HCT116 (cell line): ENCODE measurements at regions not wholly inside any gene's neighbourhood (a gene's known extent, or its start where the extent isn't known, plus 50 kb on each side); places are given as distances from the start of the nearest gene placed in this dataset.

Experiments
- ATAC-seq: fragments of 200-7000 bp; cut with Tn5 transposase; 2 replicates; pipeline ENCODE4 v1.9.1; 2020; ENCODE audit warnings: mild to moderate bottlenecking, moderate library complexity
- BruUV-seq: library from RNA; stranded (reverse); fragments of 400-500 nt; replicated peaks from 2 replicates; lab custom pipeline; 2021; lab: Mats Ljungman, UMichigan
- CTCF ChIA-PET: fragments of 300-600 bp; sonication (Branson Sonifier 250); formaldehyde crosslinking; loops from one replicate; lab custom pipeline; 2021; ENCODE audit warnings: antibody characterized with exemption; lab: Charles Lee
- POLR2A ChIA-PET: fragments of 300-600, 350-600 bp; sonication (Branson Sonifier 250); formaldehyde crosslinking; loops from one replicate; lab custom pipeline; 2021; ENCODE audit warnings: antibody characterized with exemption; lab: Charles Lee
- RAD21 ChIA-PET, 2 experiments: fragments of 300-600 bp; sonication (Branson Sonifier 250); formaldehyde crosslinking; loops; one replicate each; lab custom pipeline; 2023; ENCODE audit warnings: low total read pairs in 2 of 2; ENCODE audit not compliant: uncharacterized antibody in 2 of 2, unreplicated experiment in 2 of 2, low non-redundant PET in 1 of 2; lab: Charles Lee
- DNase-seq: peaks from one replicate; pipeline ENCODE4 v3.0.0-alpha.2; 2010; ENCODE audit warnings: low read depth, low spot score
- H2AFZ ChIP-seq: fragments of 200-600 bp; shearing (Covaris generic), sonication (generic); 2 replicates; pipeline ENCODE4 v1.6.1; 2017; ENCODE audit warnings: low read depth, mixed run types, mixed read lengths, antibody characterized with exemption, low read length; ENCODE audit not compliant: poor library complexity, severe bottlenecking
- H3K27ac ChIP-seq: 2 replicates; pipeline ENCODE4 v1.5.1; 2012; ENCODE audit warnings: low read depth, low read length
- H3K27me3 ChIP-seq: fragments of 200-600 bp; sonication (generic); 2 replicates; pipeline ENCODE4 v1.6.1; 2016; ENCODE audit warnings: mixed run types, low read length, mixed read lengths; ENCODE audit not compliant: insufficient read depth
- H3K36me3 ChIP-seq, 2 experiments: fragments of 200-500 bp in 1 of 2; fragments of 200-600 bp in 1 of 2; sonication (Bioruptor generic) in 1 of 2; sonication (generic) in 1 of 2; 2 replicates each; pipeline versions ENCODE4 v1.5.1 to v1.6.1; 2014 to 2016; ENCODE audit warnings: low read length in 2 of 2, inconsistent platforms in 1 of 2, mixed read lengths in 1 of 2, mixed run types in 1 of 2; ENCODE audit not compliant: insufficient read depth in 2 of 2, control insufficient read depth in 1 of 2
- H3K4me1 ChIP-seq, 2 experiments: fragments of 200-600 bp in 1 of 2; sonication (generic) in 1 of 2; 2 replicates each; pipeline versions ENCODE4 v1.5.1 to v1.6.1; 2012 to 2017; ENCODE audit warnings: low read length in 2 of 2, inconsistent platforms in 1 of 2, mild to moderate bottlenecking in 1 of 2, mixed read lengths in 1 of 2, mixed run types in 1 of 2, moderate library complexity in 1 of 2; ENCODE audit not compliant: insufficient read depth in 2 of 2, control insufficient read depth in 1 of 2
- H3K4me2 ChIP-seq: fragments of 200-600 bp; sonication (generic); 2 replicates; pipeline ENCODE4 v1.6.1; 2017; ENCODE audit warnings: mixed run types, low read length, mixed read lengths
- H3K4me3 ChIP-seq, 2 experiments: fragments of 200-600 bp in 1 of 2; sonication (generic) in 1 of 2; replicated peaks in 1 of 2; 2 replicates each; pipeline ENCODE4 v1.5.1; 2011 to 2016; ENCODE audit warnings: low read length in 2 of 2, control low read depth in 1 of 2, low read depth in 1 of 2, mild to moderate bottlenecking in 1 of 2, mixed read lengths in 1 of 2, mixed run types in 1 of 2
- H3K79me2 ChIP-seq: fragments of 200-600 bp; sonication (generic); 2 replicates; pipeline ENCODE4 v1.6.1; 2017; ENCODE audit warnings: mild to moderate bottlenecking, mixed run types, low read length, moderate library complexity, mixed read lengths; ENCODE audit not compliant: insufficient read depth
- H3K9ac ChIP-seq: fragments of 200-600 bp; sonication (generic); 2 replicates; pipeline ENCODE4 v1.6.1; 2016; ENCODE audit warnings: low read length, mixed read lengths
- H3K9me2 ChIP-seq: fragments of 200-600 bp; sonication (generic), shearing (Covaris generic); 2 replicates; pipeline ENCODE4 v1.6.1; 2017; ENCODE audit warnings: mixed run types, mild to moderate bottlenecking, moderate library complexity; ENCODE audit not compliant: insufficient read depth
- H3K9me3 ChIP-seq, 2 experiments: fragments of 200-500 bp in 1 of 2; fragments of 200-600 bp in 1 of 2; sonication (Bioruptor generic) in 1 of 2; sonication (generic) in 1 of 2; 2 replicates each; pipeline ENCODE4 v1.6.1; 2014 to 2017; ENCODE audit warnings: low read length in 2 of 2, mixed read lengths in 2 of 2, inconsistent platforms in 1 of 2, low read depth in 1 of 2, mild to moderate bottlenecking in 1 of 2, mixed run types in 1 of 2, moderate library complexity in 1 of 2; ENCODE audit not compliant: control insufficient read depth in 1 of 2, insufficient read depth in 1 of 2
- H4K20me1 ChIP-seq: fragments of 200-600 bp; sonication (generic), shearing (Covaris generic); 2 replicates; pipeline ENCODE4 v1.6.1; 2017; ENCODE audit warnings: mixed run types, mild to moderate bottlenecking, moderate library complexity; ENCODE audit not compliant: insufficient read depth
- CEBPB ChIP-seq: IDR thresholded peaks from 2 replicates; pipeline ENCODE4 v1.6.1; 2012; ENCODE audit warnings: low read depth
- EGR1 ChIP-seq: IDR thresholded peaks from 2 replicates; pipeline ENCODE4 v1.6.1; 2012; ENCODE audit warnings: low read depth
- ELF1 ChIP-seq: IDR thresholded peaks from 2 replicates; pipeline ENCODE4 v1.6.1; 2012; ENCODE audit warnings: low read depth, borderline replicate concordance
- EZH2 ChIP-seq: fragments of 200-600 bp; sonication (generic); IDR thresholded peaks from 2 replicates; pipeline ENCODE4 v1.6.1; 2017; ENCODE audit warnings: antibody characterized with exemption, mixed run types
- FOSL1 ChIP-seq: IDR thresholded peaks from 2 replicates; pipeline ENCODE4 v1.6.1; 2012; ENCODE audit warnings: low read depth
- POLR2A ChIP-seq: IDR thresholded peaks from 2 replicates; pipeline ENCODE4 v1.7.0; 2011; ENCODE audit warnings: borderline replicate concordance; ENCODE audit not compliant: insufficient read depth, insufficient read length; ENCODE audit errors: extremely low read depth
- YY1 ChIP-seq: IDR thresholded peaks from 2 replicates; pipeline ENCODE4 v1.6.1; 2011; ENCODE audit warnings: low read length, low read depth, moderate library complexity, mild to moderate bottlenecking; ENCODE audit not compliant: insufficient replicate concordance; ENCODE audit errors: extremely low read depth
- ZFX ChIP-seq: fragments of 450-650 bp; IDR thresholded peaks from 2 replicates; pipeline ENCODE4 v1.6.1; 2017
- intact Hi-C: fragments of 100-400 bp; cut with micrococcal nuclease; formaldehyde crosslinking; loops from 2 replicates; pipeline ENCODE4 v1.10.0; 2022
- TF ChIP-seq, protein P1 (sequence below): IDR thresholded peaks from 2 replicates; pipeline ENCODE4 v1.6.1; 2011; ENCODE audit warnings: mild to moderate bottlenecking, low read length, moderate library complexity; ENCODE audit not compliant: insufficient replicate concordance; ENCODE audit errors: extremely low read depth
- TF ChIP-seq, protein P2 (sequence below): IDR thresholded peaks from 2 replicates; pipeline ENCODE4 v1.6.1; 2012

DNA sequence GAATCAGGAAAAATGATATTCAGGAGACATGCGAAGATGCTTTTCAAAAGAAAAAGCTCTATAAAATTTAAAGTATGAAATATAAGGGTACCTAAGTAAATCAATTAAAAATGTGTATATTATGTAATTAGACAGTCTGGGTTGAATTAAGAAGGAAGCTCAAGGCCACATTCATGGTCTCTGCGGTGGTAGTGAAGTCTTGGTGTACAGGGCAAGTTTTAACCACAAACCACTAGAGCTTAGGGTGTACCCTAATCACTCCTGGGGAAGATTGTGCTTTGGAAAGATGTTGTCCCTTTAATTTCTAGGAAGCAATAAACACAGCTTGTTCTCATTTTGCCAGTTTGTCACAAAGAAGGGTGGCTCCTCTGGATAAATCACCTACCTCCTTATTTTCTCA lies 287.2 kb upstream of the ZNF608 start (continued):
- TF ChIP-seq, protein P1, sequence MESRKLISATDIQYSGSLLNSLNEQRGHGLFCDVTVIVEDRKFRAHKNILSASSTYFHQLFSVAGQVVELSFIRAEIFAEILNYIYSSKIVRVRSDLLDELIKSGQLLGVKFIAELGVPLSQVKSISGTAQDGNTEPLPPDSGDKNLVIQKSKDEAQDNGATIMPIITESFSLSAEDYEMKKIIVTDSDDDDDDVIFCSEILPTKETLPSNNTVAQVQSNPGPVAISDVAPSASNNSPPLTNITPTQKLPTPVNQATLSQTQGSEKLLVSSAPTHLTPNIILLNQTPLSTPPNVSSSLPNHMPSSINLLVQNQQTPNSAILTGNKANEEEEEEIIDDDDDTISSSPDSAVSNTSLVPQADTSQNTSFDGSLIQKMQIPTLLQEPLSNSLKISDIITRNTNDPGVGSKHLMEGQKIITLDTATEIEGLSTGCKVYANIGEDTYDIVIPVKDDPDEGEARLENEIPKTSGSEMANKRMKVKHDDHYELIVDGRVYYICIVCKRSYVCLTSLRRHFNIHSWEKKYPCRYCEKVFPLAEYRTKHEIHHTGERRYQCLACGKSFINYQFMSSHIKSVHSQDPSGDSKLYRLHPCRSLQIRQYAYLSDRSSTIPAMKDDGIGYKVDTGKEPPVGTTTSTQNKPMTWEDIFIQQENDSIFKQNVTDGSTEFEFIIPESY, result no peak
- no peak for TF ChIP-seq CEBPB
- no peak for TF ChIP-seq ELF1
- TF ChIP-seq POLR2A, result no peak
- TF ChIP-seq ZFX, result no peak
- TF ChIP-seq EZH2, result no peak

DNA sequence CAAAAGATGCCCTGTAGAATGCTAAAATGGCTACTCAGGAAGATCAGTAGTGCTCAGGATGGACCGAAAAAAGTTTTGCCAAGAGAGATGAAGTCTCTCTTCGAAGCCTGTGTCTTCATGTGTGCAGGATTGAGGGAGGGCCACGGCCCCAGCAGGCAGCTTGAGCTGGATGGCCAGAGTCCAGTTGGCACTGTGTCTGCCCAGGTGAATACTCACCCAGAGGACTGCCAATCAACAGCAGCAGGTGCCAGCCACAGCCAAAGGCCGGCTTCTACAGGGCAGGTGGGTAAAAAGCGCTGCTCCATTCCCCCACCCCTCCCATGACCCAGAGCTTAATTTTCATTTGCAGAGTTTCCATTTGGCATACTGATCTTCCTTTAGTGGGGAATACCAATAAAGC lies 287.9 kb upstream of the ZNF608 start:
- TF ChIP-seq EGR1, result no peak
- TF ChIP-seq, protein P2, sequence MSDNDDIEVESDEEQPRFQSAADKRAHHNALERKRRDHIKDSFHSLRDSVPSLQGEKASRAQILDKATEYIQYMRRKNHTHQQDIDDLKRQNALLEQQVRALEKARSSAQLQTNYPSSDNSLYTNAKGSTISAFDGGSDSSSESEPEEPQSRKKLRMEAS, result no peak
- Histone ChIP-seq H3K27ac (no peak overlapping the region), H3K4me3 (no peak overlapping the region), H3K9me3 (no peaks in the 10 kb centered on the region), H3K9me2 (no peaks in the 10 kb centered on the region), H3K4me1 (peaks cover 0 to 6% of the 10 kb centered on the region in 2 experiments; a peak in 2 of 4 replicates), H3K79me2 (no peaks in the 10 kb centered on the region), H3K4me2 (no peak overlapping the region), H3K9ac (no peak overlapping the region), H3K27me3 (no peaks in the 10 kb centered on the region), H2AFZ (no peak overlapping the region), H3K36me3 (no peaks in the 10 kb centered on the region), H4K20me1 (no peaks in the 10 kb centered on the region)
- no peak for DNase-seq
- intact Hi-C loops, result no loop called here
- ChIA-PET POLR2A (no interaction called here), CTCF (no interaction called here), RAD21 (no interaction called here)
- BruUV-seq, result no TSS peak
- ATAC-seq, result no peak

DNA sequence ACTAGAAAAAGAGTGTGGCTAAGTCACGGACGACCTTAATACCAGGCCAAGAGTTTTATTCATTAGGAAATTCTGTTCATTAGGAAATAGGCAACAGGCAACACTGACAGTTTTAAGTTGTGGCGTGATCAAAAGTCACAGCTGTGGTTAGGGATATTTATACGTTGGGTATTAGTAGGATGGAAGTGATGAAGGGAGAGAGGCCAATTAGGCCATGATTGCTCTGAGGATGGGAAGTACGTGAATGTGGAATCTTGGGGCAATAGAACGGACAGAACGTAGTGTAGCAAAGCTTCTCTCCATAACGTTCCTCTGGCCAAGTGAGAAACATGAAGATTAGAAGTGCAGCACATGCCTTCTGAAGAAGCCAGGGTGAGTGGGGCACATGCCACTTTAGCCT lies 290.1 kb upstream of the ZNF608 start:
- H4K20me1 ChIP-seq, result no peaks in the 10 kb centered on the region
- BruUV-seq, result no TSS peak
- H3K4me3 ChIP-seq, result no peak overlapping the region
- H3K4me1 ChIP-seq, result peaks cover 0 to 6% of the 10 kb centered on the region in 2 experiments; a peak in 2 of 4 replicates
- H3K79me2 ChIP-seq, result no peaks in the 10 kb centered on the region
- H2AFZ ChIP-seq, result no peak overlapping the region
- no peak for DNase-seq
- no peak for ATAC-seq
- H3K27ac ChIP-seq, result no peak overlapping the region
- RAD21 ChIA-PET, result no interaction called here
- H3K9me2 ChIP-seq, result no peaks in the 10 kb centered on the region
- H3K9me3 ChIP-seq, result no peaks in the 10 kb centered on the region
- POLR2A ChIA-PET, result no interaction called here
- CTCF ChIA-PET, result no interaction called here
- intact Hi-C loops, result no loop called here
- no peaks in the 10 kb centered on the region for H3K27me3 ChIP-seq
- no peak overlapping the region for H3K4me2 ChIP-seq
- no peak overlapping the region for H3K9ac ChIP-seq
- TF ChIP-seq ELF1, result no peak
- TF ChIP-seq POLR2A, result no peak
- TF ChIP-seq, protein P1, result no peak
- TF ChIP-seq YY1, result no peak
- TF ChIP-seq FOSL1, result no peak
- TF ChIP-seq ZFX, result no peak
- TF ChIP-seq EGR1, result no peak
- no peaks in the 10 kb centered on the region for H3K36me3 ChIP-seq
